Hepatocyte (in vitro differentiated cells): ENCODE measurements at regions not wholly inside any gene's neighbourhood (a gene's known extent, or its start where the extent isn't known, plus 50 kb on each side); places are given as distances from the start of the nearest gene placed in this dataset.

ENCODE experiments used
- EZH2 ChIP-seq: fragments of 200-600 bp; sonication (generic); IDR thresholded peaks from 2 replicates; pipeline ENCODE4 v1.6.1; 2016; ENCODE audit warnings: antibody characterized with exemption, mild to moderate bottlenecking, borderline replicate concordance
- TF ChIP-seq, protein P1 (sequence below): fragments of 200-600 bp; sonication (generic); IDR thresholded peaks from 2 replicates; pipeline ENCODE4 v1.5.1; 2016; ENCODE audit warnings: antibody characterized with exemption, mild to moderate bottlenecking; ENCODE audit not compliant: poor library complexity

DNA sequence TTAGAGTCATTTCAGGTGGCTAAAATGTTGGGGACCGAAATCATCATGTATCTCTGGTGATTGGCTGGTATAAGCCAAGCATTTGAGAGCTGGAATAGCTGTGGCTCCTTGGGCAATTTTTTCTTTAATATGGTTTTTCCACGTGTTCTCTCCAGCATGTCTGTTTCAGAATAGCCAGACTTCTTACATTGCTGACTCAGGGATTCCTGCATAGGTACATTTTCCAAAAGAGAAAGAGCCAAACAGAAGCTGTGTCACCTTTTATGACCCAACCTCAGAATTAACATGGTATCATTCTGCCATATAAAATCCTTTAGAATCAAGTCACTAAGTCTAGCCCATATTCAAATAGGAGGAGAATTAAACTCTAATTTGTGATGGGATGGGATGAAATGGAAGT is 74.8 kb upstream of the TSLP start:
- TF ChIP-seq, protein P1, sequence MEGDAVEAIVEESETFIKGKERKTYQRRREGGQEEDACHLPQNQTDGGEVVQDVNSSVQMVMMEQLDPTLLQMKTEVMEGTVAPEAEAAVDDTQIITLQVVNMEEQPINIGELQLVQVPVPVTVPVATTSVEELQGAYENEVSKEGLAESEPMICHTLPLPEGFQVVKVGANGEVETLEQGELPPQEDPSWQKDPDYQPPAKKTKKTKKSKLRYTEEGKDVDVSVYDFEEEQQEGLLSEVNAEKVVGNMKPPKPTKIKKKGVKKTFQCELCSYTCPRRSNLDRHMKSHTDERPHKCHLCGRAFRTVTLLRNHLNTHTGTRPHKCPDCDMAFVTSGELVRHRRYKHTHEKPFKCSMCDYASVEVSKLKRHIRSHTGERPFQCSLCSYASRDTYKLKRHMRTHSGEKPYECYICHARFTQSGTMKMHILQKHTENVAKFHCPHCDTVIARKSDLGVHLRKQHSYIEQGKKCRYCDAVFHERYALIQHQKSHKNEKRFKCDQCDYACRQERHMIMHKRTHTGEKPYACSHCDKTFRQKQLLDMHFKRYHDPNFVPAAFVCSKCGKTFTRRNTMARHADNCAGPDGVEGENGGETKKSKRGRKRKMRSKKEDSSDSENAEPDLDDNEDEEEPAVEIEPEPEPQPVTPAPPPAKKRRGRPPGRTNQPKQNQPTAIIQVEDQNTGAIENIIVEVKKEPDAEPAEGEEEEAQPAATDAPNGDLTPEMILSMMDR = no peak
- no peak for TF ChIP-seq EZH2
